Peyer's patch (tissue), 4 donors: ENCODE measurements at regions not wholly inside any gene's neighbourhood (a gene's known extent, or its start where the extent isn't known, plus 50 kb on each side); places are given as distances from the start of the nearest gene placed in this dataset.

Source experiments
- DNase-seq, 3 donors: peaks; one replicate each; pipeline ENCODE4 v3.0.0-alpha.2; 2017 to 2019
- H3K27ac ChIP-seq, 4 donors: fragments of 200-600 bp; sonication (generic); one replicate each; pipeline ENCODE4 v1.5.1; 2016 to 2019
- H3K27me3 ChIP-seq, 2 donors: fragments of 200-600 bp; sonication (generic); one replicate each; pipeline ENCODE4 v1.5.1; 2019
- H3K36me3 ChIP-seq, 3 donors: fragments of 200-600 bp; sonication (generic); one replicate each; pipeline ENCODE4 v1.5.1; 2016 to 2019
- H3K4me1 ChIP-seq, 4 donors: fragments of 200-600 bp; sonication (generic); one replicate each; pipeline ENCODE4 v1.5.1; 2016 to 2019
- H3K4me3 ChIP-seq, 4 donors: fragments of 200-600 bp; sonication (generic); 1 replicate in 3 of 4; 2 replicates in 1 of 4; pipeline ENCODE4 v1.5.1; 2016 to 2019; ENCODE audit warnings: mild to moderate bottlenecking in 1 of 4
- H3K9me3 ChIP-seq, 4 donors: fragments of 200-600 bp; sonication (generic); one replicate each; pipeline ENCODE4 v1.5.1; 2016 to 2019; ENCODE audit warnings: mild to moderate bottlenecking in 1 of 4
- CTCF ChIP-seq, 6 experiments: fragments of 450-650 bp in 4 of 6; fragments of 200-600 bp in 2 of 6; sonication (generic) in 1 of 6; IDR thresholded peaks; one replicate each; pipeline ENCODE4 v1.5.1; 2017 to 2019; ENCODE audit warnings: antibody characterized with exemption in 6 of 6, mild to moderate bottlenecking in 3 of 6, moderate library complexity in 1 of 6
- POLR2A ChIP-seq, 2 donors: fragments of 450-650 bp; IDR thresholded peaks; one replicate each; pipeline ENCODE4 v1.5.1; 2017; ENCODE audit warnings: antibody characterized with exemption in 2 of 2, mild to moderate bottlenecking in 2 of 2, moderate library complexity in 2 of 2

DNA sequence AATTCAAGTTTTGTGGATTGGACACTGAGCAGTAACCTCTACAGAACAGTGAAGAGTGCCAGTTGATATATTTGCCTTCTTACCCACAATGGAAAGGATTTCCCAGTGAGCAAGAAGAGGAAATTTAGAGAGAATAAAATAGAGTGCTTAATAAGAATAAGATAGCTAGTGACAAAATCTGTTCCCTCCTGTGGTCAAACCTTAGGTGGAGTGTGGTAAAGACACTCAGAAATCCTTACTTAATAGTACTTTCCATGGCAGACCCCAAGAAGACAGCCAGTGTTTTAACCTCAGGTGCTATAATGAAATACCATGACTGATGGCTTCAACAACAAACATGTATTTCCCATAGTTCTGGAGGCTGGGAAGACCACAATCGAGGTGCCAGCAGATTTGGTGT, 108.4 kb upstream of the TNFAIP3 start:
- Histone ChIP-seq H3K27me3 (no peaks in the 10 kb centered on the region), H3K4me1 (no peaks in the 10 kb centered on the region), H3K27ac (no peak overlapping the region), H3K9me3 (no peaks in the 10 kb centered on the region), H3K36me3 (no peaks in the 10 kb centered on the region), H3K4me3 (no peak overlapping the region)
- DNase-seq = no peak
- TF ChIP-seq POLR2A (IDR thresholded peaks at IDR 0.05) (no peak), CTCF (IDR thresholded peaks at IDR 0.05) (no peak)

GRCh38 chr6:137759624-137760023, 107.4 kb upstream of the TNFAIP3 start:
- DNase-seq = no peak
- H3K4me1 ChIP-seq = no peaks in the 10 kb centered on the region
- H3K36me3 ChIP-seq = no peaks in the 10 kb centered on the region
- no peaks in the 10 kb centered on the region for H3K27me3 ChIP-seq
- H3K9me3 ChIP-seq = no peaks in the 10 kb centered on the region
- no peak overlapping the region for H3K27ac ChIP-seq
- TF ChIP-seq CTCF (IDR thresholded peaks at IDR 0.05) (no peak), POLR2A (IDR thresholded peaks at IDR 0.05) (no peak)
- no peak overlapping the region for H3K4me3 ChIP-seq

GRCh38 chr6:137761072-137761471, 106.0 kb upstream of the TNFAIP3 start:
- DNase-seq = no peak
- H3K27me3 ChIP-seq = no peaks in the 10 kb centered on the region
- no peaks in the 10 kb centered on the region for H3K4me1 ChIP-seq
- no peak overlapping the region for H3K27ac ChIP-seq
- no peak overlapping the region for H3K4me3 ChIP-seq
- no peak for TF ChIP-seq POLR2A (IDR thresholded peaks at IDR 0.05)
- TF ChIP-seq CTCF (IDR thresholded peaks at IDR 0.05) = no peak
- no peaks in the 10 kb centered on the region for H3K9me3 ChIP-seq
- H3K36me3 ChIP-seq = no peaks in the 10 kb centered on the region

GRCh38 chr6:137761487-137761886, 105.6 kb upstream of the TNFAIP3 start:
- Histone ChIP-seq H3K36me3 (no peaks in the 10 kb centered on the region), H3K27me3 (no peaks in the 10 kb centered on the region), H3K4me3 (no peak overlapping the region), H3K4me1 (no peaks in the 10 kb centered on the region), H3K9me3 (no peaks in the 10 kb centered on the region), H3K27ac (no peak overlapping the region)
- no peak for DNase-seq
- TF ChIP-seq POLR2A (IDR thresholded peaks at IDR 0.05) (no peak), CTCF (IDR thresholded peaks at IDR 0.05) (no peak)

GRCh38 chr6:137762168-137763090, 104.6 kb upstream of the TNFAIP3 start:
- H3K27me3 ChIP-seq = no peaks in the 10 kb centered on the region
- no peak for TF ChIP-seq POLR2A (IDR thresholded peaks at IDR 0.05)
- TF ChIP-seq CTCF (IDR thresholded peaks at IDR 0.05) = no peak
- H3K36me3 ChIP-seq = no peaks in the 10 kb centered on the region
- DNase-seq = no peak
- no peaks in the 10 kb centered on the region for H3K4me1 ChIP-seq
- no peak overlapping the region for H3K4me3 ChIP-seq
- no peak overlapping the region for H3K27ac ChIP-seq
- H3K9me3 ChIP-seq = no peaks in the 10 kb centered on the region
